CD4-positive, alpha-beta T cell treated with Interleukin-17A for 4 hours (primary cell): ENCODE measurements at regions not wholly inside any gene's neighbourhood (a gene's known extent, or its start where the extent isn't known, plus 50 kb on each side); places are given as distances from the start of the nearest gene placed in this dataset.
"Not testable (repeated sequence)": the region's sequence is repeated elsewhere in the genome, so short reads cannot be mapped to it uniquely, and the experiment has no call there.

Experiments
- DNase-seq: peaks from one replicate; pipeline ENCODE4 v3.0.0-alpha.2; 2020; ENCODE audit warnings: mixed read lengths

DNA sequence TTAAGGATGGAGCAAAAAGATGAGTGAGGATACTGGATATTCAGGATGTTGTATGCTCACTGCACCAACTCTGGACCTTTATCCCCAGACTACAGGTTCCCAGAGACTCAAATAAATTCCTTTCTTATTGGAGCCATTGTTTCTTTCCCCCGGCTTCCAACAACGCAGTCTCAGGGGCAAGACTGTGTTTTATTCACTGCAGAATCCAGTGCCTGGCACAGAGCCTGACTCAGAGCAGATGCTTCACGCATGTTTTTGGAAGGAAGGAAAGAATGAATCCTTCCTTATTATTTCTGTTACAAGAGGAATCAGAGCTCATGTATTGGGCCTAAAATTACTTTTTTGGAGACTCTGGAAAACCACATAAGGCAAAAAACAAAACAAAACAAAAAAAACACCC is 96.0 kb upstream of the VGLL4 start:
- no peak for DNase-seq

- no peak for DNase-seq
Measured at GRCh38 chr3:11739123-11739522, 95.4 kb upstream of the VGLL4 start.

DNA sequence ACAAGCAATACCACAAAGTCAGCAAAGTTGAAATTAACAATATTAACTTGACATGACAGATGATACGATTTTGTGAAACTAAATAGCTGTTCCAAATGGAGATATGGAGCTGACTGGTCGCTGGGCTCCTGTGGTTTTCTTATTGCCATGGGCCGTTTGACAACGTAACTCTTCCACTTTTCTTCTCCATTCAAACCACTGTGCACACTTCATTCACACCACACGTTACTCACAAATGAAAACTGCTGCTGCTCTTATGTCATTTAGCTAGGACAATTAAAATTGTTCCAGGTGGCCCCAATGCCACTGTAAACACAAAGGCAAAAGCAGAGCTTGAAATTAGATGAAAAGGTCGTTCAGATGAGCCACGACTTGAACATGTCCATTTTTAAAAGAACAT is 94.0 kb upstream of the VGLL4 start:
- no peak for DNase-seq

DNA sequence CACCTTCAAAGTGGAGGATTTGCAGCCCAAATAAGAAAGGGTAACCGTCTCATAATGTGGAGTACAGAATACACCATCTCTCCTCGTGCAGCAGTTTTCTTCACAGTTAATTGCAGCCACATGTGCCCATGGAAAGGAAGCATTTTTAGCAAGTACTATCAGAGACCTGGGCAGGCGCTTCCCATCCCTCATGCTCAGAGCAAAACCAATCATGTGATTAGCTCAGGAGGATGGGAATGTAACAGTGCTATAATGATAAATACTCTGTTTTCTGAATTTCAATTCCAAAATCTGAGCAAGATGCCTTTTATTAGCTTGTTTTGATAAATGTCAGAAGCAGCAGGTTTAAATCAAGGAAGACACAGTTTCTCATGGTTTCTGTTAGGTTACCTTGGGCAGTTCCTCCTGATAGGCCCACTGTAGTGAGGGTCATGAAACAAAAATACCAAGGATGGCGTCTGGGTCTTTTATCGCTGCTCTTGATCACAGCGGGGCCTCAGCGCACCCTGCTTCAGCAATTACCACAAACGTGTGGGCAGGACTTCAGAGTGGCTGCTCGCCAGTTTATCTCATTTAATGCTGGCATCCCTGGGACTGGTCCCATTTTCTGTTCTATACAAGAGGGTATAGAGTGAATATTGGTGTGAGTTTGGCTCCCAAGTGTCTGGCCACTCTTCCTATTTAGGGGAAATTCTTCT is 92.6 kb upstream of the VGLL4 start:
- no peak for DNase-seq

GRCh38 chr3:11735638-11736037 is 91.9 kb upstream of the VGLL4 start:
- DNase-seq: peak; percentile 12

DNA sequence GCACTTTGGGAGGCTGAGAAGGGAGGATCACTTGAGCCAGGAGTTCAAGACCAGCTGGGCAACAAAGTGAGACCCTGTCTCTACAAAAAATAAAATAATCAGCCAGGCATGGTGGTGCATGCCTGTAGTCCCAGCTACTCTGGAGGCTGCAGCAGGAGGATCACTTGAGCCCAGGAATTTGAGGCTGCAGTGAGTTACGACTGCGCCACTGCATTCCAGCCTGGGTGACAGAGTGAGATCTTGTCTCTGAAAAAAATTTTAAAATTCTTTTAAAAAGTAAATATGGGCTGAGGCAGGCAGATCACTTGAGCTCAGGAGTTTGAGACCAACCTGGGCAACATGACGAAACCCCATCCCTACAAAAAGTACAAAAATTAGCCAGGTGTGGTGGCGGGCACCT is 91.4 kb upstream of the VGLL4 start:
- not testable (repeated sequence) for DNase-seq

GRCh38 chr3:11733914-11734313 is 90.2 kb upstream of the VGLL4 start:
- DNase-seq: no peak

GRCh38 chr3:11727207-11727606 is 83.5 kb upstream of the VGLL4 start:
- no peak for DNase-seq

DNA sequence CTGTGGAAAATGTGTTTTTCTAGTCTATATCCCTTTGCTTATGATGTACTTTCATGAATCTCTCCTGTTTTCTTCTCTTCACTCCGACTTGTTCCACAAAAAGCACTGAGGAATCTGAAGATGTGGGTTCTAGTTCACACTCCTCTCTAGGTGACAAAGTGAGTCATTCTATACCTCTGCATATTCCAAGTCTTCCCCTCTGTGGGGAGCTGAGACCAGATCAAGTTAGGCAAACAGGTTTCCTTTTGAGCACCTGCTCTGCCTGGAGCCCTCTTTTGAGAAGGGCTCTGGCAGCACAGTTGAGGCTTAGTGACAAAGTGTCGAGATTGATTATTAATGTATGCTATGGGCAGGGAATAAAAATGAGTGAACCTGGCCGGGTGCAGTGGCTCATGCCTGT is 82.4 kb upstream of the VGLL4 start:
- DNase-seq: no peak

DNA sequence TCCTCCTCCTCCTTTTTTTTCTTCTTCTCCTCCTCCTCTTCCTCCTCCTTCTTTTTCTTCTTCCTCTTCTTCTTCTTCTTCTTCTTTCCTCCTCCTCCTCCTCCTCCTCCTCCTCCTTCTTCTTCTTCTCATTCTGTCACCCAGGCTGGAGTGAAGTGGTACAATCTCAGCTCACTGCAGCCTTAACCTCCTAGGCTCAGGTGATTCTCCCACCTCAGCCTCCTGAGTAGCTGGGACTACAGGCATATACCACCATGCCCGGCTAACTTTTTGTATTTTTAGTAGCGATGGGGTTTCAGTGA is 81.6 kb upstream of the VGLL4 start:
- not testable (repeated sequence) for DNase-seq

- no peak for DNase-seq
Measured at GRCh38 chr3:11724615-11725339, 81.1 kb upstream of the VGLL4 start.

DNA sequence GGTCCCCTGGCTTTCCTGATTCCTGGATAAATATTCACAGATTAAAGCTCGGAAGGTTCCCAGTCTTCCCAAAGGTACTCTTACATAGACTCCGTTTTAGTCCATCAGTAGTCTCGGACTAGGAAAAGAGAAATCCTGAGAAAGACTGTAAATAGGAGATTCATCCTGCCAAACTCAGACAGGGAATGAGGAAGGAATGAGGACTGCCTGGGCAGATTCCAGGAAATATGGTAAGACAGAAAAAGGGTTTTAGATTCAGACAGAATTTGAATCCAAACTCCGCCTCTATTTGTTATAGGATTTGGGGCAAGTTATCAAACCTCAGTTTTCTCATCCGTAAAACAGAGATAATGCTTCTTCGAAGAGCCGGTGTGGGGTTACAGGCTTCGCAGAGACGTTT is 77.8 kb upstream of the VGLL4 start:
- no peak for DNase-seq

DNA sequence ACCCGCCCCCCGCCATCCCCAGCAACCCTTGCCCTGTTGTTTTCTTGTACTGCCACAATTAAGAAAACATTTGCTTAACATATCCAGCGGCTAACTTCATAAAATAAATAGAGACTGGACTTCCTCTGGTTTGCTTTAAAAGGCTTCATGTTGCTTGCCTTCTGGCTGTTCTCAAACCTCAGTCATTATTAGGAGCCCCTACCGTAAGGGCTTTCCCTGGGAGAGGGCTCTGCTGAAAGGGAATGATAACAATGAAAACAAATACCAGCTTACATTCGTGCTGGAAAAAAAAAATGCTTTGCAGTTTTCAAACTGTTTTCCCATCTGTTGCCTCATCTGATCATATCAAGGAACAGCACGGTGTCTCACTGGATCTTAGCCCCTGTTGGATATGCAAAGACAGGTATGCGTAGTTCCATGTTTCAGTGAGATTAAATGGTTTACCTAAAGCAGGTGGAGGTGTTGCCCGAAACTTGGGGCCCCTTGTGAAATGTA is 77.2 kb upstream of the VGLL4 start:
- no peak for DNase-seq

DNA sequence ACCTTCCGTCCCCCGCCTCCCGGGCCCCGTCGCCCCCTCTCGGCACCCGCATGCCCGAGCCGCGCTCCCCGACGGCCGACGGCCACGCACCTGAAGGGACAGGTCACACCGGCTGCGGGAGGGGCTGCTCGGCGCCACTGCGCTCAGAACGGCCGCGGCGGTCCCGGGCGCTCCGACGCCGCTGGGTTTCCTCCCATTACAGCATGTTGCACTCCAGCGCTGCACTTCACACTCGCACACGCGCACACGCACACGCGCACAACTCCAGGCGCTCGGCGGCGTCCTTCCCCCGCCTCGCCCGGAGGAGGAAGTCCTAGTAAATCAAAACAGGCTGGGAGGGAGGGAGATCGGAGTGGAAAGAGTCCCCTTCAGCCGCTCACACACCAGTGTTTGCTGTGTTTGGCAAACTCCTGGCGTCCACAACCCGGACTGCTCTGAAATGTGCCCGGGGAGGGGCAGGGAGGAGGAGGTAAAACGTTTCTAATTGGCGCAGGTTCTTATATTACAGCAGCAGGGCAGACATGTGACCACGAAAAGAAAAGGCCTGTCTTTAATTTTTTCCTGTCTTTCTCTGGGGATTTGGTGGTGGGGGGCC is 76.7 kb upstream of the VGLL4 start:
- DNase-seq: peak; percentile 67

DNA sequence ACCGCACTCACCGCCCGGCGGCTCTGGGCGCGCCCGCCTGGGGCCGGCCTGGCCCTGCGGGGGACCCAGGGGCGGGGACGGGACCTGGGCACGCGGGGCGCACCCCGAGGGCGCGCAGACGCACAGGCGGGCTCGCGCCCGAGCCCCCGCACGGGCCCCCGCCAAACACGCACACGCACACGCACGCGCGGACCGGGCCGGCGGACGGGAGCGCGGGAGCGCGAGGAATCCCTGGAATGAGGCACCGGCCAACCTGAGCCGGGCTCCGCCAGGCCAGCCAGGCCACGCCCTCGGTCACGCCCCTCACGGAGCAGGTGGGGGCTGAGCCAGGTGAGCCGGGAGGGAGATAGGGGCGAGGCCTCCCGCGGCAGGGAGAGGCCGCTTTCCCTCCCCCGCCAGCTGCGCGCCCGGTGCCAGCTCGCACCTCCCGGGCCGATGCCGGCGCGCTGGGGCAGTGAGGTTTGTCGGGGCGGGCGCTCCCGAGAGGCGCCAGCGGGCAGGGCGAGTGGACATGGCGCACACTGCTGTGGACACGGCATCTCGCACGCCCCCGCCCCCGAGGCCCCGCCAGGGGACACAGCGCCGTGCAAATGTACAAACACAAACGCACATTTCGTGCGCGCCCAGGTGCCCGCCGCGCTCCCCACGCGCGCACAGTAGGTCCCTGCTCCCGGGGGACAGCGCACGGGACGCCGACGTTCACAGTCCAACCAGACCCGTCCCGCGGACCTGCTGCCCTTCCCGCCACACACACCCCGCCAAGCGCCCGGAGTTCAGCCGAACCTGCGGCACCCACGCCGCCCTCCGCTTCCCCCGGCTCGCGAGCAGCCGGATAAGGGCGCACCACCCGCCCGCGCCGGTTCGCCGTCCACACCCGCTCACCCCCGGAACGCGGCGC is 75.9 kb upstream of the VGLL4 start:
- peak; percentile 89 for DNase-seq

DNA sequence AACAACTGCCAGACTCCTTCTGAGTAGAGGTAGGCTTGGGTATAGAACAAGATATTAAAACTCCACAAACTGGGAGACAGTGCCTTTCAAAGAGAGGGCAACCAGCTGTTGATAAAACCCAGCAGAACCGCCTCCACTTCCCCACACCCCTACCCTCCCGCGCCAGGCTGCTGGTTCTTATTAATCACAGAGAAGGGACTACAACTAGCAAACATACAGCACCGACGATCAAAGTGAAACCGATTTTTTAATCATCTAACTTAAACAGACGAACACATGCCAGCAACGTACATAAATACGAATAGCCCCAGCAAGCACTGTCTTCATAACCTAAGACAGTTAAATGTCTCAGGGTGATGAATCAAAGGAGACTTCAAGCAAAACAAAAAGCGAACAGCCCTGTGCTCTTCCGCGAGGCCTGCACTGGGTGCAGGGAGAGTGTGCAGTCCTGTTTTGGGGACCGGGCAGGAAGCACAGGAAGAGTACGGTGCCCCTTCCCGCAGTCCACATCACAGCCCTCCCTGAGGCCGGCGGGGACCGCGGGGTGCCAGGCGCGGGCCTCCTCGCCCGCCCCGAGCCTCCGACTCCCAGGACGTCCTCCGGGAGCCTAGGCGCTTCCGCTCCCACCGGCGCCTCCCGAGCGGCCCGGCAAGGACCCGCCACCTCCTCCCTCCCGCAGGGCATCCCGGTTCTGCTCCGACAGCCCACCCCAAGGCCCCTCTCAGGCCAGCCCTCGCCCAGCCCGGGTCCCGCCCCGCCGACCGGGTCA is 75.1 kb upstream of the VGLL4 start:
- DNase-seq: peak; percentile 51

- DNase-seq: no peak
Measured at GRCh38 chr3:11717768-11718636, 74.3 kb upstream of the VGLL4 start.

GRCh38 chr3:11717301-11717700 is 73.6 kb upstream of the VGLL4 start:
- no peak for DNase-seq

DNA sequence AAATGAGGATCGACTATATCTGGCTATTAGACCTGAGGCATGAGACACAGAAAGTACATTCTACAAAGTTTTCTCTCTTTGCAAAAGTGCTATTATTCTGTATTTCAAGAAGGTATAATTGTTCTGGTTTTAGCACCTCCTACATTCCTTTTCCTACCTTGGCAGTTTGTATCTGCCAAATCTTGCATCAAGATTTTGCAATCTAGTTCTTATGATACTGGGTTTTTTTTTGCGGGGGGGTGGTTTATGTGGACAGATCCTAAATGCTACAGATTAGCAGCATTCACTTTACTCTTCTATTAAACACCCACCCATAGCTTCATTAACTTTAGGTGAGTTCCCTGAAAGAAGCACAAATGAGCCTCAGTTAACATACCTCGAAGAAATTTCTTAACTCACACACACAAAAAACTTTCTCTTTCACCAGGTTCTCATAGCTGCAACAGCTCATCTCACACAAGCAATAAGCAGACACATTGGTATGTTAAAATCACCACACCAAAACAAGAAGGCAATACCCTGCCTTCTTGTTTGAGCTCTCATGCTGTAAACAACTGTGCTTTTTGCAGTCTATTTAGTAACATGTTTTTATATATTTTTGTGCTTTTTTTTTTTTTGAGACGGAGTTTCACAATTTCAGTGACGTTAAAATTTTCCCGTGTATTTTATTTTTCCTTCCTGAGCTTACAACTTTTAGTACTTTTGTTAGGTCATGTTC is 73.0 kb upstream of the VGLL4 start:
- DNase-seq: no peak

GRCh38 chr3:11713171-11713570 is 69.5 kb upstream of the VGLL4 start:
- DNase-seq: no peak

DNA sequence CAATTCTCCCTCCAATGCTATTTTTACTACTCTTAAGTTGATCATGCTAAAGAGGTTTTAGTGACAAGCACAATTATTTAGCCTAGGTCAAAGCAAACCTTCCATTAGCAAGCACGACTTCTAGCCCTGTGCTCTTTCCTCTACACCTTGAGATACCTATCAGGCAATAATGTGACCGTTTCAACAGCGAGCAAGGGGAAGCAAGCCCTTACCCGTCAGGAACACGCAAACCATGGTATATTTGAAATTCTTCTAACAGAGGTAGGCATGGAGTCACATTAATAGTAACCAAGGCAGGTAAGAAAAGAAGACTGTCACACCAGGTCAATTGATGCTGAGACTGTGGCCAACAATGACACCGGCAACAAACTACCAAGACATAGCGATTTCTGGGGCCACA is 68.9 kb upstream of the VGLL4 start:
- no peak for DNase-seq
